SK-N-SH treated with all-trans-retinoic acid at 6 μM for 48 hours (cell line): ENCODE measurements at regions not wholly inside any gene's neighbourhood (a gene's known extent, or its start where the extent isn't known, plus 50 kb on each side); places are given as distances from the start of the nearest gene placed in this dataset.

Experiments
- ATAC-seq: fragments of 200-7000 bp; cut with Tn5 transposase; 3 replicates; pipeline ENCODE4 v1.9.1; 2020; ENCODE audit warnings: mild to moderate bottlenecking, moderate library complexity
- ARNTL ChIP-seq: fragments of 450-650 bp; formaldehyde crosslinking; IDR thresholded peaks from 2 replicates; pipeline ENCODE4 v1.5.0; 2020; ENCODE audit warnings: low read depth, mild to moderate bottlenecking, moderate library complexity, borderline replicate concordance
- BACH2 ChIP-seq: fragments of 250-450 bp; sonication (Bioruptor Pico); IDR thresholded peaks from 2 replicates; pipeline ENCODE4 v1.9.0; 2021; ENCODE audit warnings: mild to moderate bottlenecking, borderline replicate concordance
- CSDC2 ChIP-seq: fragments of 250-450 bp; sonication (Bioruptor Pico); IDR thresholded peaks from 2 replicates; pipeline ENCODE4 v1.5.0; 2020; ENCODE audit warnings: mild to moderate bottlenecking, moderate library complexity
- ESRRG ChIP-seq: fragments of 250-450 bp; sonication (Bioruptor Pico); IDR thresholded peaks from 2 replicates; pipeline ENCODE4 v1.6.1; 2021; ENCODE audit warnings: mild to moderate bottlenecking
- GLIS3 ChIP-seq: fragments of 250-450 bp; sonication (Bioruptor Pico); IDR thresholded peaks from 2 replicates; pipeline ENCODE4 v1.5.0; 2020; ENCODE audit warnings: mild to moderate bottlenecking, moderate library complexity
- ISL1 ChIP-seq: fragments of 250-450 bp; sonication (Bioruptor Pico); IDR thresholded peaks from 2 replicates; pipeline ENCODE4 v2.1.2; 2022; ENCODE audit warnings: mild to moderate bottlenecking, moderate library complexity
- OSR1 ChIP-seq: fragments of 250-450 bp; sonication (Bioruptor Pico); IDR thresholded peaks from 2 replicates; pipeline ENCODE4 v1.8.0; 2022; ENCODE audit warnings: moderate library complexity, mild to moderate bottlenecking, inconsistent platforms
- PPARA ChIP-seq: fragments of 250-450 bp; sonication (Bioruptor Pico); IDR thresholded peaks from 2 replicates; pipeline ENCODE4 v1.5.0; 2020; ENCODE audit warnings: mild to moderate bottlenecking, borderline replicate concordance
- RARB ChIP-seq: fragments of 250-450 bp; sonication (Bioruptor Pico); IDR thresholded peaks from 2 replicates; pipeline ENCODE4 v1.8.0; 2021; ENCODE audit warnings: mild to moderate bottlenecking, moderate library complexity
- SNAI2 ChIP-seq: fragments of 250-450 bp; sonication (Bioruptor Pico); IDR thresholded peaks from 2 replicates; pipeline ENCODE4 v1.5.0; 2020; ENCODE audit warnings: mild to moderate bottlenecking, moderate library complexity
- TCF4 ChIP-seq: fragments of 250-450 bp; sonication (Bioruptor Pico); IDR thresholded peaks from 2 replicates; pipeline ENCODE4 v1.8.0; 2021; ENCODE audit warnings: mild to moderate bottlenecking, moderate library complexity, borderline replicate concordance
- TOX ChIP-seq: fragments of 250-450 bp; sonication (Bioruptor Pico); IDR thresholded peaks from 2 replicates; pipeline ENCODE4 v1.8.0; 2021; ENCODE audit warnings: mild to moderate bottlenecking, moderate library complexity, borderline replicate concordance
- ZC3H10 ChIP-seq: fragments of 250-450 bp; sonication (Bioruptor Pico); IDR thresholded peaks from 2 replicates; pipeline ENCODE4 v1.5.1; 2021; ENCODE audit warnings: mild to moderate bottlenecking, moderate library complexity
- ZFP3 ChIP-seq: fragments of 250-450 bp; sonication (Bioruptor Pico); IDR thresholded peaks from 2 replicates; pipeline ENCODE4 v1.5.0; 2020; ENCODE audit warnings: mild to moderate bottlenecking, moderate library complexity
- ZNF565 ChIP-seq: fragments of 450-650 bp; formaldehyde crosslinking; conservative IDR thresholded peaks from 2 replicates; pipeline ENCODE4 v1.5.0; 2020; ENCODE audit warnings: low read depth, mild to moderate bottlenecking, moderate library complexity
- ZNF70 ChIP-seq: fragments of 450-650 bp; formaldehyde crosslinking; IDR thresholded peaks from 2 replicates; pipeline ENCODE4 v1.5.0; 2020; ENCODE audit warnings: mild to moderate bottlenecking, moderate library complexity
- TF ChIP-seq, protein P1 (sequence below): fragments of 250-450 bp; sonication (Bioruptor Pico); IDR thresholded peaks from 2 replicates; pipeline ENCODE4 v1.8.0; 2021; ENCODE audit warnings: low read depth, mild to moderate bottlenecking, moderate library complexity, borderline replicate concordance
- TF ChIP-seq, protein P2 (sequence below): fragments of 250-450 bp; sonication (Bioruptor Pico); IDR thresholded peaks from 2 replicates; pipeline ENCODE4 v1.8.0; 2020; ENCODE audit warnings: mild to moderate bottlenecking, moderate library complexity, borderline replicate concordance
- TF ChIP-seq, protein P3 (sequence below): fragments of 250-450 bp; sonication (Bioruptor Pico); IDR thresholded peaks from 2 replicates; pipeline ENCODE4 v1.5.1; 2021; ENCODE audit warnings: mild to moderate bottlenecking, moderate library complexity
- TF ChIP-seq, protein P4 (sequence below): fragments of 250-450 bp; sonication (Bioruptor Pico); IDR thresholded peaks from 2 replicates; pipeline ENCODE4 v1.5.1; 2020; ENCODE audit warnings: low read depth, mild to moderate bottlenecking, moderate library complexity

DNA sequence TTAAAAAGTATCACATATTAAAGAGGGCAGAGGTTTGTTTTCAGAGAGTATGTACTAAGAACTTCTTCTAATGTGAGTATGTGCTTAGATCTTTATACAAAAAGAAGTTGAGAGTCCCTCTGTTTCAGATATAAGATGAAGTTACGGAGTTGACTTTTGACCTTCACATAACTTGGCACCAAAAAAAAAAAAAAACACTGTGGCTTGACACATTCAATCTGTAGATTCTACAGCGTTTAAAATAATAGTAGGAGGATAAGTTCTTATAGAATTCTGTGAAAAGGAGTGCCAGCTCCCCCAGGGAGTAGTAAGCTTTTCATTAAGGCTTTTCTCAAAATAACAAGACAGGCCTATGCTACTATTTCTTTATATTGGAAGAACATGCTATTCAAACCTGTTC lies 105.4 kb upstream of the LRP1B start:
- ATAC-seq, result no peak
- TF ChIP-seq BACH2 (CRISPR knock-in tag), result no peak
- no peak for TF ChIP-seq ESRRG

DNA sequence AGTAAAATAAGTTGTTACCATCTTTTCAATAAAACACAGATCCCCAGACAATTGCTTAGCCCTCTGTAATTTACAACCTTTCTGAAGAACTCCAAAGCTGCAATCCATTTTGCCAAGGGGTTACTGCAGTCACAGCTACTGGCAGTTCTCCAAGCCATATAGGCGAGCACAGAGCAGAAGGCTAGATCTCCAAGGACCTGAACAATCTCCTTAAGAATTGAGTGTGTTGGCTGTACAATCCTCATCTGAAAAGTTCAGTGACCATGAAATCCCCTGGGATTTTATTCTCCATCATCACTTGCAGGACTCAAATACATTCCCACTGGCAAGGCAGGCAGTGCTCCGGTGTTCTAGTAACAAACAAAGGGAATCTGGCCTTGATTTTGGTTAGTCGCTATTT lies 103.9 kb upstream of the LRP1B start:
- ATAC-seq, result no peak
- no peak for TF ChIP-seq ZNF565 (CRISPR knock-in tag)

DNA sequence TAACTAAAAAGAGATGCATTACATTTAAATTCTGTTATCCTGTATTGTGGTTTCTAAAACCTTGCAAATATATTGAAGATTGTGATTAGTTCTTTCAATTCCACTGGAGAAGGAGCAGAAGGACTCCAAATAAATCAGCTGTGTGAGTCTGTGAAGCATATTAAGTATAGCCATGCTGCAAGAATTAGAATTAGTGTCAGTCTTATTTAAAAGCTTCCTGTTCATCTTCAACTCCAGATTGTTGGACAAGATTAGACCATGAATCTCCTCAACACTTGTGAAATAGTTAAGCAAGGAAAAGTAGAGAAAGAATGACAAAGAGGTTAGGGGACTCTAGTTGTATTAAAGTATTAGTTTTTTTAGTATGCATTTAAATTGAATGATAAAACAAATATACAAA lies 92.5 kb upstream of the LRP1B start:
- ATAC-seq, result peak; percentile 54
- TF ChIP-seq ESRRG, result no peak
- TF ChIP-seq TCF4, result no peak
- TF ChIP-seq CSDC2, result no peak
- TF ChIP-seq, protein P1, sequence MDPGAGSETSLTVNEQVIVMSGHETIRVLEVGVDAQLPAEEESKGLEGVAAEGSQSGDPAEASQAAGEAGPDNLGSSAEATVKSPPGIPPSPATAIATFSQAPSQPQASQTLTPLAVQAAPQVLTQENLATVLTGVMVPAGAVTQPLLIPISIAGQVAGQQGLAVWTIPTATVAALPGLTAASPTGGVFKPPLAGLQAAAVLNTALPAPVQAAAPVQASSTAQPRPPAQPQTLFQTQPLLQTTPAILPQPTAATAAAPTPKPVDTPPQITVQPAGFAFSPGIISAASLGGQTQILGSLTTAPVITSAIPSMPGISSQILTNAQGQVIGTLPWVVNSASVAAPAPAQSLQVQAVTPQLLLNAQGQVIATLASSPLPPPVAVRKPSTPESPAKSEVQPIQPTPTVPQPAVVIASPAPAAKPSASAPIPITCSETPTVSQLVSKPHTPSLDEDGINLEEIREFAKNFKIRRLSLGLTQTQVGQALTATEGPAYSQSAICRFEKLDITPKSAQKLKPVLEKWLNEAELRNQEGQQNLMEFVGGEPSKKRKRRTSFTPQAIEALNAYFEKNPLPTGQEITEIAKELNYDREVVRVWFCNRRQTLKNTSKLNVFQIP (CRISPR knock-in tag), result no peak
- TF ChIP-seq RARB, result peak; percentile 77; the same call in 1 of the 2 replicates
- peak; percentile 90 for TF ChIP-seq ISL1
- no peak for TF ChIP-seq GLIS3 (CRISPR knock-in tag)
- peak; percentile 62; the same call in 1 of the 2 replicates for TF ChIP-seq TOX (CRISPR knock-in tag)
- TF ChIP-seq PPARA (CRISPR knock-in tag), result no peak
- no peak for TF ChIP-seq SNAI2 (CRISPR knock-in tag)
- TF ChIP-seq, protein P2, sequence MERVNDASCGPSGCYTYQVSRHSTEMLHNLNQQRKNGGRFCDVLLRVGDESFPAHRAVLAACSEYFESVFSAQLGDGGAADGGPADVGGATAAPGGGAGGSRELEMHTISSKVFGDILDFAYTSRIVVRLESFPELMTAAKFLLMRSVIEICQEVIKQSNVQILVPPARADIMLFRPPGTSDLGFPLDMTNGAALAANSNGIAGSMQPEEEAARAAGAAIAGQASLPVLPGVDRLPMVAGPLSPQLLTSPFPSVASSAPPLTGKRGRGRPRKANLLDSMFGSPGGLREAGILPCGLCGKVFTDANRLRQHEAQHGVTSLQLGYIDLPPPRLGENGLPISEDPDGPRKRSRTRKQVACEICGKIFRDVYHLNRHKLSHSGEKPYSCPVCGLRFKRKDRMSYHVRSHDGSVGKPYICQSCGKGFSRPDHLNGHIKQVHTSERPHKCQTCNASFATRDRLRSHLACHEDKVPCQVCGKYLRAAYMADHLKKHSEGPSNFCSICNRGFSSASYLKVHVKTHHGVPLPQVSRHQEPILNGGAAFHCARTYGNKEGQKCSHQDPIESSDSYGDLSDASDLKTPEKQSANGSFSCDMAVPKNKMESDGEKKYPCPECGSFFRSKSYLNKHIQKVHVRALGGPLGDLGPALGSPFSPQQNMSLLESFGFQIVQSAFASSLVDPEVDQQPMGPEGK, result peak; percentile 76; the same call in 1 of the 2 replicates
- TF ChIP-seq, protein P3, sequence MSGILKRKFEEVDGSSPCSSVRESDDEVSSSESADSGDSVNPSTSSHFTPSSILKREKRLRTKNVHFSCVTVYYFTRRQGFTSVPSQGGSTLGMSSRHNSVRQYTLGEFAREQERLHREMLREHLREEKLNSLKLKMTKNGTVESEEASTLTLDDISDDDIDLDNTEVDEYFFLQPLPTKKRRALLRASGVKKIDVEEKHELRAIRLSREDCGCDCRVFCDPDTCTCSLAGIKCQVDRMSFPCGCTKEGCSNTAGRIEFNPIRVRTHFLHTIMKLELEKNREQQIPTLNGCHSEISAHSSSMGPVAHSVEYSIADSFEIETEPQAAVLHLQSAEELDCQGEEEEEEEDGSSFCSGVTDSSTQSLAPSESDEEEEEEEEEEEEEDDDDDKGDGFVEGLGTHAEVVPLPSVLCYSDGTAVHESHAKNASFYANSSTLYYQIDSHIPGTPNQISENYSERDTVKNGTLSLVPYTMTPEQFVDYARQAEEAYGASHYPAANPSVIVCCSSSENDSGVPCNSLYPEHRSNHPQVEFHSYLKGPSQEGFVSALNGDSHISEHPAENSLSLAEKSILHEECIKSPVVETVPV (CRISPR knock-in tag), result no peak
- peak; percentile 94 for TF ChIP-seq ZC3H10

DNA sequence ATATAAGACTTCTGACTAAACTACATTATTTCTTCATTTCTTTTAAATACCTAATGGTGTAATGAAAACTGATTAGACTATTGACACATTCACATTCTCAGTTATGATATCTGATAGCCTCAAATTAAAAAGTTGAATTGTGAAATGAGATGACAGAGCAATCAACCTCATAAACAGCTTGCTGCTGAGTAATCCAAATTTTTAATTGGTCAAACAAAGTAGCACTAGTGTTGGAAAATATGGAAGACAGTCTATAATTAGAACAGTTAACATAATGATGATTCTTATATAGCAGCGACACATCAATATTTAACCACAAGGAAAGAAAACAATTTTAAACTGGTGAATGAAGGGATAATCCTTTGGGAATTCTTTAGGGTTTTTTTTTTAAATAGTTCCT lies 91.9 kb upstream of the LRP1B start:
- ATAC-seq, result no peak

DNA sequence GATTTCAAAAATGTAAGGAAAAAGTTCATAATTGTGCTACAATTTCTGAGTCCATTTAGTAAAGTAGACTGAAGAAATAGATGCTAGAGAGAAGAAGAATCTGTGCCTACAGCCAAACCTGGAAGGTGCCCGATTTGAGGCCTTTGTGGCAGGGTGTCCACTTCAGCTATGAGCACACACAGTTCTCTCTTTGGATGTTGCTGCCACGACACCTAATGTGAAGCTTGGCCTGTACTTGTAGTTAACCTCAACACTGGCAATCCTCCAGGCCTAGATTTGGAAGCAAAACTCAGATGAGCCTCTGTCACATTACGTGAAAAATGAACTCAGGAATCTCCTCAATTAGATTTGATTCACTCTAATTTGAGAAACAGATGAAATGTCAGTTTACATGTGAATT lies 90.1 kb upstream of the LRP1B start:
- TF ChIP-seq BACH2 (CRISPR knock-in tag) (no peak), TCF4 (no peak), RARB (no peak), ESRRG (no peak)
- TF ChIP-seq, protein P1 (CRISPR knock-in tag), result no peak
- TF ChIP-seq, protein P2, result no peak
- no peak for ATAC-seq

More for the DNA sequence above, 91.9 kb upstream of the LRP1B start:
- TF ChIP-seq PPARA (CRISPR knock-in tag), result no peak
- no peak for TF ChIP-seq GLIS3 (CRISPR knock-in tag)
- no peak for TF ChIP-seq RARB
- TF ChIP-seq ISL1, result no peak
- no peak for TF ChIP-seq BACH2 (CRISPR knock-in tag)
- TF ChIP-seq ZNF70 (CRISPR knock-in tag), result no peak
- no peak for TF ChIP-seq ESRRG
- TF ChIP-seq, protein P4, sequence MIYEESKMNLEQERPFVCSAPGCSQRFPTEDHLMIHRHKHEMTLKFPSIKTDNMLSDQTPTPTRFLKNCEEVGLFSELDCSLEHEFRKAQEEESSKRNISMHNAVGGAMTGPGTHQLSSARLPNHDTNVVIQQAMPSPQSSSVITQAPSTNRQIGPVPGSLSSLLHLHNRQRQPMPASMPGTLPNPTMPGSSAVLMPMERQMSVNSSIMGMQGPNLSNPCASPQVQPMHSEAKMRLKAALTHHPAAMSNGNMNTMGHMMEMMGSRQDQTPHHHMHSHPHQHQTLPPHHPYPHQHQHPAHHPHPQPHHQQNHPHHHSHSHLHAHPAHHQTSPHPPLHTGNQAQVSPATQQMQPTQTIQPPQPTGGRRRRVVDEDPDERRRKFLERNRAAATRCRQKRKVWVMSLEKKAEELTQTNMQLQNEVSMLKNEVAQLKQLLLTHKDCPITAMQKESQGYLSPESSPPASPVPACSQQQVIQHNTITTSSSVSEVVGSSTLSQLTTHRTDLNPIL (CRISPR knock-in tag), result no peak
- no peak for TF ChIP-seq ZFP3 (CRISPR knock-in tag)
- TF ChIP-seq OSR1 (CRISPR knock-in tag), result no peak
- no peak for TF ChIP-seq ARNTL (CRISPR knock-in tag)
